Activated CD4-positive, alpha-beta T cell treated with anti-CD3 and anti-CD28 coated beads, Interleukin-2, Interleukin-6, amounts not matched to agents 100 ng/mL and 50 ng/mL, durations not matched to agents 16 hours and 8 hours (primary cell): ENCODE measurements at regions not wholly inside any gene's neighbourhood (a gene's known extent, or its start where the extent isn't known, plus 50 kb on each side); places are given as distances from the start of the nearest gene placed in this dataset.
A peak's percentile ranks its signal among the peaks of the same experiment; 100 is the strongest.

Experiments used
- DNase-seq: peaks from one replicate; pipeline ENCODE4 v3.0.0-alpha.2; 2020

- DNase-seq: no peak
Observed at GRCh38 chr6:33967966-33968724, 164.3 kb upstream of the MLN start.

- no peak for DNase-seq
Observed at GRCh38 chr6:33967265-33967767, 163.5 kb upstream of the MLN start.

DNA sequence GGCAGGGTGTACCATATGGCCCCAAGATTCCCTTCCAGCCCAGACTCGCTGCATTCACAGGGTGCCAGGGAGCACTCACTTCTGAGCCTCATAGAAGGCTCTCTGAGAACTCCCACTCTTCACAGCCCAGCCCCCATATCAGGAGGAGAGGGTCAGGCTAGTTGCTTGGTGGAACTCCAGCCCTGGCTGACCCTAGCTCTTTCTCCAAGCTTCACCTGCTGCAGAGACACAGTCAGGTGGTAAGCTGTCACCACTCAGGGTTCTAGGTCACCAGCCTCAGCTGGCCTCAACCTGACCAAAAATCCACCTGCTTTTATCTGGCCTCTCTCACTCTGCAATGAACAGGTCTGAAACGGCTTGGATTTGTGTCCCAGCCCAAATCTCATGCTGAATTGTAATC is 162.7 kb upstream of the MLN start:
- DNase-seq: no peak

DNA sequence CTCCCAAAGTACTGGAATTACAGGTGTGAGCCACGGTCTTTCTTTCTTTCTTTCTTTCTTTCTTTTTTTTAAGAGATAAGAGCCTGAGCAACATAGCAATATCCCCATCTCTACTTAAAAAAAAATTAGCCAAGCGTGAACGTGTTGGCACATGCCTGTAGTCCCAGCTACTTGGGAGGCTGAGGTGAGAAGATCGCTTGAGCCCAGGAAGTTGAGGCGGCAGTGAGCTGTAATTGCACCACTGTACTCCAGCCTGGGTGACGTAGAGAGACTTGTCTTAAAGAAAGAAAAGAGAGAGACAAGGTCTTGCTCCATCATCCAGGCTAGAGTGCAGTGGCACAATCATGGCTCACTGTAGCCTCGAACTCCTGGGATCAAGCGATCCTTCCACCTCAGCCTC is 162.0 kb upstream of the MLN start:
- DNase-seq: no peak

DNA sequence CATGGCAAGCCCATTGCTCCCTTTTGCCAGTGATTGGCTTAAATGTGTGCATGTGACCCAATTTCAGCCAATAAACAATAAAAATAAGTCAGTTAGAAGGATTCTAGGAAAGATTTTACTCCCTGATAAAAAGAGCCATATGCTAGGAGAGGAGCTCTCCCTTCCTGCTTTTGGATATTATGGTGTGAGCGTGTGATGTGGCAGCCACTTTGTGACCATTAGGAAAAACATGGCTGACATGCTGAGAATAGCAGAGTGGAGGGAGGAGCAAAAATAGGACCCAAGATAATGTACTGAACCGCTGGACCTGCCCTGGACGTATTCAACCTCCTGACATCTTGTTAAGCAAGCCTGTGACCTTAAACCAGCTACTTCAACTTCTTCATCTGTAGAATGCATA is 160.6 kb upstream of the MLN start:
- DNase-seq: no peak

DNA sequence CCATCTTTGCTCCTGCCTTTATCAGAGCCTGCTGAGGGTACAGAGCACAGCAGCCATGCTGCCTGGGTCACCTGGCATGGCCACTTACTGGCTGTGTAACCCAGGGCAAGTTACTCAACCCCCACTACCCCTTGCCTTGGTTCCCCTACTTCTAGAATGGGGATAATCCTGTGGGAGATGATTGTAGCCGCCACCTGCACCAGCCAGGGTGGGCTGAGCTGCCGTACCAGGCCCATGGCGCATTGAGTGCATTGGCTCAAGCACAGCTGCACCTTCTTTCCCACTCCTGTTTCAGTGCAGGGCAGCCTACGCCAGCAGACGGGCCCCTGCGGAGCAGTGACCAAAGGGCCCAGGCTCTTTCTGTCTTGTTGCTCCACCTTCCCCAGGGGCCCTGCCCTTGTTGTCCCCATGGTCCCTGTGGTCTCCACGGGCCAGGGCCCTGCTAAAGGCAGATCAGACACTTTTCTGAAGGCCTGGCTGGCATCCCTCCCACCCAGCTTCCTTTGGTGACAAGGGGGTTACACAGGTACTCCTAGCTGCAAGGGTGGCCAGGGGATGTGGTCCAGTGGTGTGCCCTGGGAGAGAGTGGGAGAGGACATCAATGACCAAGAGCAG is 159.4 kb upstream of the MLN start:
- no peak for DNase-seq

DNA sequence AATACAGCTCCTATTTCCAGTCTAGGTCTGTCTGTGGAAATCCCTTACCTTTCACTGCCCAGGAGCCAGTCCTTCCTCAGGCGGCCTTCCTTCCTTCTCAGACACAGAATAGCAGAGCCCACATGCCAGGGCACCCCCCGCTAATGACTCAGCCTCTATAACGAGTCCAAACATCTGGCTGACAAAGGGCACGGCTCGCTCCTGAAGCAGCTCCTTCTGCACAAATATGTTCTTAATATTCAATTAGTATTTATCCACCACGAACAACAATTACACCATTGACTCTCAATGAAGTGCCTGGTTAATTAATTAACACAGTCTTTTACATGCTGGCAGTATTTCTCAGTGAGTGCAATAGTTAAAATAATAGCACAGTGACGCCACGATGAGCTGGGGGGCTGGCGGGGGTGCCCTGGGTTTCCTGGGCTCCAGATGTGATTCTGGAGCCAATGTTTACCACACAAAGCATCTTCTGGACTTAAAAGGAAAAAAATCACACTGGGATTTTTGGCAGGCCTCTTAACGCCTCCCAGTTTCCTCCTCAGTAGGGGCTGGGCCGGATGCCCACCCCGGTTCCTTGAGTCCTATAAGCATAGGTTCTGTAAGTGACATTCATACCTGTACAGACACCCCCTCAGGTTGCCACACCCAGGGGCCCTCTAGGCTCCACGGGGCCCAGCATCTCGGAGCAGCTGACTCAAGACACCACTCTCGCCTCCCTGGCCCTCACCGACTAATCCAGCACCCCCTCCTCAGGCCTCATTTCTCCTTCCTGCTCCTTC is 158.6 kb upstream of the MLN start:
- DNase-seq: peak; percentile 9

GRCh38 chr6:33961691-33962090 is 157.9 kb upstream of the MLN start:
- DNase-seq: no peak

- no peak for DNase-seq
Observed at GRCh38 chr6:33960345-33961313, 156.8 kb upstream of the MLN start.

DNA sequence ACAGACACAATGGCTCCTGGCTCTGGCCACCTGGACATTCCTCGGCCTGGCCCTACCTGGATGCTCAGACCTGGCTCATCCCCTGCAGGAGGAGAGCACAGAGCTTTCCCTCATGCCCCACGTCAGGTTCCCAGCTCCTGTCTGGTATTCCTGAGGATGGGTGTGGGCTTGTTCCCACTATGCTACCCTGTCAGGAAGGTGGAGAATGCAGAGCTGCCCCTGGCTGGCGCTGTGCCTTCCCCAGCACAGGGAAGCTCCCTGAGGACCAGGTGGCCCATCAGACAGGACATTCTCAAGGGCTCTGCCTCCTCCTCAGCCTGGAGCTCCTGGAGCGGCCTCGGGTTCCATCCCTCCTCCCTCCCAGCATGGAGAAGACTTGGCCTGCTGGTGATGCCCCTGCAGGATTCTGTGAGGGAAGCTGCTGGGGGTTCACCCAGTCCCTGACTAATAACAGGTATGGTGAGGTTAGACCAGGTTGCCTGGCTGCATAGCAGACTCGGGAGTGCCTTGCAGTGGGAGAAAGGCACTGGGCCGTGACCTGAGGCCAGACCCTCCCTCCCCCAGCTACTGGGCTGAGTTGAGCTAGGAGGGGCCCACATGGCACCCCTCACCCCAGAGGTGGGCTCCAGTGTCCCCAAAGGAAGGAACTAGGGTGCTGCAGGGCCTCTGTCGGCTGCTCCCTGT is 156.0 kb upstream of the MLN start:
- DNase-seq: no peak

- DNase-seq: no peak
Observed at GRCh38 chr6:33959329-33959651, 155.5 kb upstream of the MLN start.

GRCh38 chr6:33958526-33959328 is 154.9 kb upstream of the MLN start:
- DNase-seq: peak; percentile 12

DNA sequence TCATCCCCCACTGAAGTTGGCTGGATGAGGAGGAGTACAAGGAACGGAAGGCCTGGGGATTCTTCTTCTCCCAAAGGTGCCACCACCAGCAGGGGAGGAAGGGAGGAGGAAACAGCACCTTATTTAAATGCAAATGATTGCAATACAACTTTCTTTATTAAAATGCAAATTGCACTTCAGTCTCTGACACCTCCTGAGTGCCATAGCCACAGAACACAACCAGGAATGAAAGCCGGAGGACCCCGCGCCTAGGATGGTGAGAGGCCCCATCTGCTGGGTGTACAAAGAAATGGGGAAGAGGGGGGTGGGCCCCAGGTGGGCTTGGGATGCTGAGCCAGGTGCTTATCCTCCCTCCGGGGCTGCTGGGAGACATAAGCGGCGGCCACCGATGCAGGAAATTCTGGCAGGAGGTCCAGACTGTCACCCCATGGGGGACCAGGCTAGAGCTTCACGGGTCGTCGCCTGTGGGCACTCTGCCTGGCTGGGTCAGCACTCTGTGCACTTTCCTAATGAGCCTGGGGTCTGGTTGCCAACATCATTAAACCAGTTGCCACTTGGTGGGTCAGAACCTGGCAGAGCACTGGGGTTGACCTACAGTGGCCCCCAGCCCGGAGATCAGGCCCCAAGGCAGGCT is 154.2 kb upstream of the MLN start:
- no peak for DNase-seq

- no peak for DNase-seq
Observed at GRCh38 chr6:33957131-33957891, 153.5 kb upstream of the MLN start.

- DNase-seq: no peak
Observed at GRCh38 chr6:33956206-33956605, 152.4 kb upstream of the MLN start.

- DNase-seq: no peak
Observed at GRCh38 chr6:33955566-33955965, 151.8 kb upstream of the MLN start.

DNA sequence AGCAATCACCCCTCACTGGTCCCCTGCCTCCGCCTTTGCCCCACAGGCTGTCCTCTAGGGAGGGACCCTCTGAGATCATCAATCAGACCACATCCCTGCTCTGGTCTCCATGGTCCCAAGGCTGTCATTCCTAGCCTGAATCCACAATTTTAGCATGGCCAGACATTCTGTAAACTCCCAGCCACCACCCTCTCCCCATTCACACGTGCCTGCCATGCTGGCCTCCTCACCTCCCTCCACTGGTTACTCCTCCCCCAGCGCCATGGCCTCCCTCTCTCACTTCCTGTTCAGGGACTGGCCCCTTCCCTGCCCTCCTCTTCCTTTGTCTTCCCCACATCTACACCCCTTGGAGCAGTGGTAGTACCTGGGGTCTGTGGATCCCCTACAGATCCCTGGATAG is 150.7 kb upstream of the MLN start:
- no peak for DNase-seq

GRCh38 chr6:33953171-33953570 is 149.4 kb upstream of the MLN start:
- DNase-seq: no peak

GRCh38 chr6:33952016-33952415 is 148.2 kb upstream of the MLN start:
- DNase-seq: no peak
